ENCODE measurements at regions not wholly inside any gene's neighbourhood (a gene's known extent, or its start where the extent isn't known, plus 50 kb on each side); places are given as distances from the start of the nearest gene placed in this dataset.
"Not testable (repeated sequence)": the region's sequence is repeated elsewhere in the genome, so short reads cannot be mapped to it uniquely, and the experiment has no call there.

- WGBS (ENCODE audit: insufficient coverage, low lambda C conversion rate), result no CpG with 5 or more reads among the region's 7 CpGs
- not testable (repeated sequence) for DNase-seq; H3K27me3 ChIP-seq (ENCODE audit: control insufficient read depth, insufficient read depth, low read length); H3K4me3 ChIP-seq (ENCODE audit: low read length); H3K27ac ChIP-seq (ENCODE audit: low read length); H3K9me3 ChIP-seq (ENCODE audit: control insufficient read depth, low read depth, low read length); H3K36me3 ChIP-seq (ENCODE audit: control insufficient read depth, insufficient read depth, low read length); H3K4me1 ChIP-seq (ENCODE audit: control insufficient read depth, insufficient read depth, low read length)
Observed at GRCh38 chr9:42397336-42397735, 213.9 kb downstream of the SPATA31A6 start.

GRCh38 chr9:42402919-42403318 lies 219.5 kb downstream of the SPATA31A6 start:
- H3K4me1 ChIP-seq (ENCODE audit: control insufficient read depth, insufficient read depth, low read length); H3K9me3 ChIP-seq (ENCODE audit: control insufficient read depth, low read depth, low read length); DNase-seq; H3K27ac ChIP-seq (ENCODE audit: low read length); H3K36me3 ChIP-seq (ENCODE audit: control insufficient read depth, insufficient read depth, low read length); H3K4me3 ChIP-seq (ENCODE audit: low read length); H3K27me3 ChIP-seq (ENCODE audit: control insufficient read depth, insufficient read depth, low read length): not testable (repeated sequence)
- no CpG with 5 or more reads among the region's 2 CpGs for WGBS (ENCODE audit: insufficient coverage, low lambda C conversion rate)

GRCh38 chr9:42409581-42409980 lies 226.1 kb downstream of the SPATA31A6 start:
- not testable (repeated sequence) for H3K27ac ChIP-seq (ENCODE audit: low read length); H3K4me3 ChIP-seq (ENCODE audit: low read length); H3K4me1 ChIP-seq (ENCODE audit: control insufficient read depth, insufficient read depth, low read length); H3K27me3 ChIP-seq (ENCODE audit: control insufficient read depth, insufficient read depth, low read length); H3K9me3 ChIP-seq (ENCODE audit: control insufficient read depth, low read depth, low read length); H3K36me3 ChIP-seq (ENCODE audit: control insufficient read depth, insufficient read depth, low read length); DNase-seq
- no CpG with 5 or more reads among the region's 1 CpG for WGBS (ENCODE audit: insufficient coverage, low lambda C conversion rate)

- not testable (repeated sequence) for H3K9me3 ChIP-seq (ENCODE audit: control insufficient read depth, low read depth, low read length); DNase-seq; H3K27ac ChIP-seq (ENCODE audit: low read length); H3K4me1 ChIP-seq (ENCODE audit: control insufficient read depth, insufficient read depth, low read length); H3K36me3 ChIP-seq (ENCODE audit: control insufficient read depth, insufficient read depth, low read length); H3K4me3 ChIP-seq (ENCODE audit: low read length); H3K27me3 ChIP-seq (ENCODE audit: control insufficient read depth, insufficient read depth, low read length)
- no CpG with 5 or more reads among the region's 1 CpG for WGBS (ENCODE audit: insufficient coverage, low lambda C conversion rate)
Observed at GRCh38 chr9:42412354-42412753, 228.9 kb downstream of the SPATA31A6 start.

GRCh38 chr9:42414865-42415264 lies 231.4 kb downstream of the SPATA31A6 start:
- H3K27ac ChIP-seq (ENCODE audit: low read length); H3K36me3 ChIP-seq (ENCODE audit: control insufficient read depth, insufficient read depth, low read length); H3K4me3 ChIP-seq (ENCODE audit: low read length); H3K9me3 ChIP-seq (ENCODE audit: control insufficient read depth, low read depth, low read length); DNase-seq; H3K4me1 ChIP-seq (ENCODE audit: control insufficient read depth, insufficient read depth, low read length); H3K27me3 ChIP-seq (ENCODE audit: control insufficient read depth, insufficient read depth, low read length): not testable (repeated sequence)
- no CpG with 5 or more reads among the region's 1 CpG for WGBS (ENCODE audit: insufficient coverage, low lambda C conversion rate)

- DNase-seq; H3K27ac ChIP-seq (ENCODE audit: low read length); H3K27me3 ChIP-seq (ENCODE audit: control insufficient read depth, insufficient read depth, low read length); H3K4me3 ChIP-seq (ENCODE audit: low read length); H3K36me3 ChIP-seq (ENCODE audit: control insufficient read depth, insufficient read depth, low read length); H3K9me3 ChIP-seq (ENCODE audit: control insufficient read depth, low read depth, low read length); H3K4me1 ChIP-seq (ENCODE audit: control insufficient read depth, insufficient read depth, low read length): not testable (repeated sequence)
- WGBS (ENCODE audit: insufficient coverage, low lambda C conversion rate), result no CpG with 5 or more reads among the region's 8 CpGs
Observed at GRCh38 chr9:42419652-42420051, 236.2 kb downstream of the SPATA31A6 start.

- H3K27ac ChIP-seq (ENCODE audit: low read length); H3K36me3 ChIP-seq (ENCODE audit: control insufficient read depth, insufficient read depth, low read length); H3K27me3 ChIP-seq (ENCODE audit: control insufficient read depth, insufficient read depth, low read length); H3K4me1 ChIP-seq (ENCODE audit: control insufficient read depth, insufficient read depth, low read length); H3K9me3 ChIP-seq (ENCODE audit: control insufficient read depth, low read depth, low read length); H3K4me3 ChIP-seq (ENCODE audit: low read length); DNase-seq: not testable (repeated sequence)
- WGBS (ENCODE audit: insufficient coverage, low lambda C conversion rate), result 69% methylated on average over 2 of the region's 2 CpGs
Observed at GRCh38 chr9:42420324-42420723, 236.9 kb downstream of the SPATA31A6 start.

- H3K4me1 ChIP-seq (ENCODE audit: control insufficient read depth, insufficient read depth, low read length); H3K36me3 ChIP-seq (ENCODE audit: control insufficient read depth, insufficient read depth, low read length); H3K27me3 ChIP-seq (ENCODE audit: control insufficient read depth, insufficient read depth, low read length); H3K9me3 ChIP-seq (ENCODE audit: control insufficient read depth, low read depth, low read length); DNase-seq; H3K27ac ChIP-seq (ENCODE audit: low read length); H3K4me3 ChIP-seq (ENCODE audit: low read length): not testable (repeated sequence)
- no CpG with 5 or more reads among the region's 8 CpGs for WGBS (ENCODE audit: insufficient coverage, low lambda C conversion rate)
Observed at GRCh38 chr9:42421630-42422029, 238.2 kb downstream of the SPATA31A6 start.

- H3K4me3 ChIP-seq (ENCODE audit: low read length); H3K4me1 ChIP-seq (ENCODE audit: control insufficient read depth, insufficient read depth, low read length); H3K36me3 ChIP-seq (ENCODE audit: control insufficient read depth, insufficient read depth, low read length); H3K9me3 ChIP-seq (ENCODE audit: control insufficient read depth, low read depth, low read length); H3K27ac ChIP-seq (ENCODE audit: low read length); DNase-seq; H3K27me3 ChIP-seq (ENCODE audit: control insufficient read depth, insufficient read depth, low read length): not testable (repeated sequence)
- WGBS (ENCODE audit: insufficient coverage, low lambda C conversion rate), result 60% methylated on average over 1 of the region's 4 CpGs
Observed at GRCh38 chr9:42430674-42431615, 247.5 kb downstream of the SPATA31A6 start.

GRCh38 chr9:42431616-42432010 lies 248.2 kb downstream of the SPATA31A6 start:
- not testable (repeated sequence) for H3K36me3 ChIP-seq (ENCODE audit: control insufficient read depth, insufficient read depth, low read length)

More at GRCh38 chr9:42431616-42432010, 248.2 kb downstream of the SPATA31A6 start:
- H3K4me1 ChIP-seq (ENCODE audit: control insufficient read depth, insufficient read depth, low read length); H3K27me3 ChIP-seq (ENCODE audit: control insufficient read depth, insufficient read depth, low read length); H3K27ac ChIP-seq (ENCODE audit: low read length); H3K9me3 ChIP-seq (ENCODE audit: control insufficient read depth, low read depth, low read length); DNase-seq; H3K4me3 ChIP-seq (ENCODE audit: low read length): not testable (repeated sequence)
- 100% methylated on average over 1 of the region's 1 CpG for WGBS (ENCODE audit: insufficient coverage, low lambda C conversion rate)

Data from large intestine (tissue), 3 donors.